ENCODE measurements at regions not wholly inside any gene's neighbourhood (a gene's known extent, or its start where the extent isn't known, plus 50 kb on each side); places are given as distances from the start of the nearest gene placed in this dataset.

DNA sequence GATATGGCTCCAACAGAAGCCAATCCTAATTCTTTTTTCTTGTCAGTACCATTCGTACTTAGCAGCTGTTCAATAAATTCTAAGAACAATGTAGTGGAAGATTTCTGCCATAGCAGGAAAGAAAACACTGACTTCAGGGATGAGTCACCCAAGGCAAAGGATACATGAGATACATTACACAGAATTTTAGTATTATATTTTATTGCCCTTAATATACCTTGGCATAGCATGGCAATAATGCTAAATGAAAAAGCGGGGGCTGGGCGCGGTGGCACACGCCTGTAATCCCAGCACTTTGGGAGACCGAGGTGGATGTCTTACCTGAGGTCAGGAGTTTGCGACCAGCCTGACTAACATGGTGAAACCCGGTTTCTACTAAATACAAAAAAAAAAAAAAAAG is 619.1 kb upstream of the DAB2 start:
- TF ChIP-seq, protein P1, sequence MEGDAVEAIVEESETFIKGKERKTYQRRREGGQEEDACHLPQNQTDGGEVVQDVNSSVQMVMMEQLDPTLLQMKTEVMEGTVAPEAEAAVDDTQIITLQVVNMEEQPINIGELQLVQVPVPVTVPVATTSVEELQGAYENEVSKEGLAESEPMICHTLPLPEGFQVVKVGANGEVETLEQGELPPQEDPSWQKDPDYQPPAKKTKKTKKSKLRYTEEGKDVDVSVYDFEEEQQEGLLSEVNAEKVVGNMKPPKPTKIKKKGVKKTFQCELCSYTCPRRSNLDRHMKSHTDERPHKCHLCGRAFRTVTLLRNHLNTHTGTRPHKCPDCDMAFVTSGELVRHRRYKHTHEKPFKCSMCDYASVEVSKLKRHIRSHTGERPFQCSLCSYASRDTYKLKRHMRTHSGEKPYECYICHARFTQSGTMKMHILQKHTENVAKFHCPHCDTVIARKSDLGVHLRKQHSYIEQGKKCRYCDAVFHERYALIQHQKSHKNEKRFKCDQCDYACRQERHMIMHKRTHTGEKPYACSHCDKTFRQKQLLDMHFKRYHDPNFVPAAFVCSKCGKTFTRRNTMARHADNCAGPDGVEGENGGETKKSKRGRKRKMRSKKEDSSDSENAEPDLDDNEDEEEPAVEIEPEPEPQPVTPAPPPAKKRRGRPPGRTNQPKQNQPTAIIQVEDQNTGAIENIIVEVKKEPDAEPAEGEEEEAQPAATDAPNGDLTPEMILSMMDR (IDR thresholded peaks at IDR 0.05; ENCODE audit: low read length), result no peak
- TF ChIP-seq EZH2phosphoT487 (IDR thresholded peaks at IDR 0.05; ENCODE audit: low read length) (no peak), EZH2 (optimal IDR thresholded peaks at IDR 0.05; ENCODE audit: low read depth, low read length) (no peak)

Measured in MM.1S (cell line).